HG02981 (cell line): ENCODE measurements at regions not wholly inside any gene's neighbourhood (a gene's known extent, or its start where the extent isn't known, plus 50 kb on each side); places are given as distances from the start of the nearest gene placed in this dataset.
"Not testable (repeated sequence)": the region's sequence is repeated elsewhere in the genome, so short reads cannot be mapped to it uniquely, and the experiment has no call there.

ENCODE experiments used
- ATAC-seq: cut with Tn5 transposase; IDR thresholded peaks from one replicate; pipeline ENCODE4 v1.9.1; 2021; ENCODE audit warnings: mild to moderate bottlenecking, moderate library complexity; ENCODE audit not compliant: unreplicated experiment

- no peak for ATAC-seq
Measured at GRCh38 chr11:80338231-80338630, 897.4 kb upstream of the TENM4 start.

DNA sequence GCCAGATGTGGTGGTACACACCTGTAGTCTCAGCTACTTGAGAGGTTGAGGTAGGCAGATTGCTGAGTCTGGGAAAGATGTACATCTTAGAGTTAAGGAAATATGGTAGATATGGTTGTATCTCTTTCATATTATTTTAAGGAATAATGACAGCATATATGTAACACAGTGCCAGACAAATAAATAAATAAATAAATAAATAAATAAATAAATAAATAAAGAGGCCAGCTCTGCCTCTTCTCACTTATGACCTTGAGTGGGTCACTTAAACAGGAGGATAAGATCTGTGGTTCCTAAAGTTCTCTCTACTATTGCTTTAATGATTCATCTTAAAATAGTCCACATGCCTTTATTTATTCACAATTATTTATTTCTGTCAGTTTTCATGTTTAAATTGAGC lies 890.9 kb upstream of the TENM4 start:
- ATAC-seq = no peak

DNA sequence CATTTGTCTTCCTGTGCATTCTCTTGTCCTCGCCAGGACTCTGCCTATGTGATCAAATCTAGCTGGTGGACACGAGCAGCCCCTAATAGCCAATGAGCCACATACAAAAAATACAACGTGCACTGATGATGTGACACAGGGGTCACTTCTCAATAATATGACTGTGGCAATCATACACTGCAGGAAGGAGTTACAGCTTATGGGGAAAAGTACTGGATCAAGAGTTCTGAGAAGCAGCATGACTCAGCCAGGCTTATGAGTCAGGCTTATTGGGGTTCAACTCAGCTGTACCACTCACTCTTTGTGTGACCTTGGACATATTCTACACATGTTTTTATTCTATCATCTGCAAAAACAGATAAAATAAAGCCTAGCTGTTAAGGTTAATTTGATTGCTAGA lies 889.4 kb upstream of the TENM4 start:
- ATAC-seq = no peak

DNA sequence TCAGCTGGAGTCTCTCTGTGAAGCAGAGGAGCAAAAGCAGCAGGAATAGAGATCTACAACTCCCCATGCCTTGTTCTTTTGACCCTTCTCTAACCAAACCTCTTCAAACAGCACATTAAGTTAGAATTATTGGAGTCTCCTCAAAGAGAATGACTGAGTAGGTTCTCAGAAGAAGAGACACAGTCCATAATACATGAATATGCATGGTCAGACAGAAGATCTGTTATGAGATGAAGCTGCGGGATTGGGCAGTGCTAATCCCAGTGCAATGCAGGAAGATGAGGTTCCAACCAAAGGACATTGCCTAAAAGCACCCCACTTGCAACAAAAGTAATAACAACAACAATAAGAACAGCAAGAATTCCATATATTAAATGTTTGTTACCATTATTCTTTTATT lies 887.9 kb upstream of the TENM4 start:
- ATAC-seq = no peak

DNA sequence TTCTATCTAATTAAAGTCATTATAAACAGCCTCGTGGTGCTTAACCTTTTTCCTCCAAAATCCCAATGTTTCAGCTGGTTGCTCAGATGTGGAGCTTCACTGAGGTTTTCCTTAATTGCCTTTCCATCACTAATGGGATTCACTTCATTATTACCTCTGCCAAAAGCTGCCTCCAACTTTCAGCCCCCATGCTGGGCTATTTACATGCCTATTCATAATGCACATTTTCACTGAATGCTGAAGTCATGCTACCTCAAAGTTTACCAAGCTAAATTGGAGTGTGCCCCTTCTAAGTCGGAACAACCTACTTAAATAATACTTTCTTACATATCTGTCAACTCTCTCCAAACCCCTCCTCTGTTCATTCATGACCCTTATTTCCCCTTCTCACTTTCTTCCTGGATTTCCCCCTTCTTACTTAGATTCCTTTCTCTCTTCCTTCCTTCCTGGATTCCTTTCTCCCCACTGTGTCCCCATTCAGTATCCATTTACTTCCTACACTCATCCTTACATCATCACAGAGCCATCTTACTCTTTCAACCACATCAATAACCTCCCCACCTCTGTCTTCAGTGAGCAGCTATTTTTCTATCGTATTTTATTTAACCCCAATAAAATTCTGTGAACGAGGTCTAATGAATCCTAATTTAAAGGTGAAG lies 887.3 kb upstream of the TENM4 start:
- no peak for ATAC-seq

GRCh38 chr11:80321786-80322185 lies 881.0 kb upstream of the TENM4 start:
- ATAC-seq = no peak

GRCh38 chr11:80320765-80321164 lies 879.9 kb upstream of the TENM4 start:
- no peak for ATAC-seq

DNA sequence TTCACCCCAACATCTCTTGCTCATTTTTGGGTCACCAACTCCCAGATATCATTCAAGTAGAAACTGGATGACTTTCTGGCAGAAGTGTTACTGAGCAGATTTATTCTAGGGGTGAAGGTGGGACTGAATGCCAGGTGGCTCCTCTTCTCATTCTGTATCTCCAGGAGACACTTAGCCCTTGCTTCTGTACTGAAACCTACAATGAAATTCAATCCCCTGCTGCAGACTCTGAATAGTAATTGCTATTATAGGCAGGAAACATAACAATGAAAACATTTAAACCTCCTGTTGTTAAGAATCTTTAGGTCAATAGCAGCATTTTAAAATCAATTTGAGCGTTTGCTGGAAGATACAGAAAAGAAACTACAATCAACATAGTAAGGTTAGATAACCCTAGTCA lies 879.4 kb upstream of the TENM4 start:
- ATAC-seq = no peak

DNA sequence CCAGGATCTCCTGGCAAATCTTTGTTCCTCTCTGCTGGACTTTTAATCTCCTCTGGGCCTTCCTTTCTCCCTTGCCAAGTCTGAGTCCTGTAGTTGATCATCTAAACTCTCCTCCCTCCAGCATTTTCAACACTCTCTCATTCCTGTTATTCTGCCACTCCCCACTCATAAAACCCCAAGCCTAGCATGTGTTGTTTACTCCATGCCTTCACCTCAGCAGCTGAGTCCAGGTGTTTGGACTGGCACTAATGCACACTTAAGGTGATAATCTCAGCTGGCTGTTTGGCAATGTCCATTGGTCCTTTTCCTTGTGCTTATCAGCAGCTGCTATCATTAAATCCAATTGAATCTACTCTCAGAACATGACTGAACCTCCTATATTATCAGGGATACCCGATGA lies 876.8 kb upstream of the TENM4 start:
- ATAC-seq = no peak

DNA sequence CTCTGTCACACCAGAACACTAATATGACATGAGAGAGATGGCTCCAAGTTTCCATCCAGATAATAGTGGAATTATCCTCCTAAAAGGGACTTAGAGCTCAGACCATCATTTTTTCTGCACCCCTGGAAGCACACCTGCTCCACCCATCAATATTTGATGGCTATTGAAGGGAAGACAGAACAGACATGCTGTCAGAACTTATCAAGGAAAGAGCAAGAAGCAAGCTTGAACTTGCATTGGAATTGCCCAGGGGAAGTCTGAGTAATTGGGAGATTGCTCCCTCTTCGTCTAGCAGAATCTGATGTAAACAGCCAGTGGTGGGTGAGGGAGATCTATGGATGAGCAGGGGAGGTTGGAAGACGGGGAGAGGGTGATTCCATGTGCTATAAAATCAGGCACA lies 874.4 kb upstream of the TENM4 start:
- no peak for ATAC-seq

DNA sequence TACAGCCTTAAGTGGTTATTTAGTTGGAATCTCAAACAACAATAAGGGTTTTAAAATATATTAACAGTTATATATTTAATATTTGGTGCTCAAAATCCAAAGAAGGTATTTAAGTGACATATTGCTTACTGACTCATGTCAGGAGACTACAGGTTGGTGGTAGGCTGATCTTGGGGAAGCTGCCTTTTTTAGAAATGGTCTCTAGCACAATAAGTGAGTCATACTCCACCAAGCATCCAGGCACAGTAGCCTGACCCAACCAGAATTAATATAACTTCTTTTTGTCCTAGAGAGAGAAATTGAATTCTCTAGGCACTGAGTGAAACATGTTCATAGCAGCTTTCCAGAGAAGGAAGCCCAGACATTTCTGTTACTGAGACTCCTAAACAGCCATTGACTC lies 868.5 kb upstream of the TENM4 start:
- ATAC-seq = no peak

DNA sequence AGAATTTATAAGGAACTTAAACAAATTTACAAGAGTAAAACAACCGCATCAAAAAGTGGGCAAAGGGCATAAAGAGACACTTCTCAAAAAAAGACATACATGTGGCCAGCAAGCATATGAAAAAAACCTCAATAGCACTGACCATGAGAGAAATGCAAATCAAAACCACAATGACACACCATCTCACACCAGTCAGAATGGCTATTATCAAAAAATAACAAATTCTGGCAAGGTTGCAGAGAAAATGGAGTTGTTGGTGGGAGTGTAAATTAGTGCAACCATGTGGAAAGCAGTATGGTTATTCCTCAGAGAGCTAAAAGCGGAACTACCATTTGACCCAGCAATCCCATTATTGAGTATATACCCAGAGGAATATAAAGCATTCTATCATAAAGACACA lies 866.8 kb upstream of the TENM4 start:
- ATAC-seq = no peak

DNA sequence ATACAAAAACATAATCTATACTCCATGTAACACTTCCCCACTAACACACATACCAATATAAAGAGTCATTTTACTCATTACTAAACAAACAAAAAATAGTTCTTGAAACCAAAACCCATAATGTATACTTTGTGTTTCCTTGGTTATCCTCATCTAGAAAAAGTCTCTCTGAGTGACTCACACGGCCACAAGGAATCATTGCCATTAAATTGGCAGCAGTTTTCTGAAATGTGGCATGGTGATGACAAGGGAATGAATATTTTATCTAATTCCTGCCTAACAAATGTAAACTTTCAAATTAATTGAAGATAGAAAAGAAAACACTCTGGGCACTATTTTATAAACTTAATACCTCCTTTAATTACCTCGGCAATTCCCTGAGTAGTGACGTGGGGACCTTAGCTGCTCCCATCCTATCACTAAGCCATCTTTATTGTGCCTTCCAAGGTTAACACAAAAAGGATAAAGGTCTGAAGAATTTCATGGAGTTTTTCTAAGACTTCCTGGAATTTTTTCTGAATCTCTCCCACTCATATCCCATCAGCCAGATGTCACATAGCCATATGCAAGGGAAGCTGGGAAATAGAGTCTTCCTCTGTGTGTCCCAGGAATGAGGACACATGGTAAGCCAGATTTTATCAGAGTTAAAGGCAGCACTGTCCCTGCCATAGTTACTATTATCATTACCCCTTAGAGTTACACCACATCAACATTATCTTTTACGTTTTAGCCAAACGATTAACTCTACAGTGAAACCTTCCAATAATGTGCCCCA lies 857.2 kb upstream of the TENM4 start:
- ATAC-seq = no peak

DNA sequence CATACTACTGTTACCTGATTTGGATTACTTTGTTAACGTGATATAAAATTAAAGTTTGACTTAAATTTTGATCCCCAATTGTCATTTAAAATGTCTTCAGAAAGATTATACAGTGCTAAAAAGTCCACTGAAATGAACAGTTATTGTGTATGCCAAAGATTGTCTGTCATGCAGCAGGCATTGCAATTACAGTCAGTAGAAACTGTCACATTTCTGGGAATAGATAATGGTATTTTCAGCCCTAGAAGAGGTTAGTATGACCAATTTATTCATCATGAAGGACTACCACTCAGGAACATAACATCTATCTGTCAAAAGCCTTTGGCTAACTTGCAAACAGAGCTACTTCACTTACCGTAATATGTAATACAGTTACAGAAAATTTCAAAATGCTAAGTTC lies 852.5 kb upstream of the TENM4 start:
- ATAC-seq = no peak

DNA sequence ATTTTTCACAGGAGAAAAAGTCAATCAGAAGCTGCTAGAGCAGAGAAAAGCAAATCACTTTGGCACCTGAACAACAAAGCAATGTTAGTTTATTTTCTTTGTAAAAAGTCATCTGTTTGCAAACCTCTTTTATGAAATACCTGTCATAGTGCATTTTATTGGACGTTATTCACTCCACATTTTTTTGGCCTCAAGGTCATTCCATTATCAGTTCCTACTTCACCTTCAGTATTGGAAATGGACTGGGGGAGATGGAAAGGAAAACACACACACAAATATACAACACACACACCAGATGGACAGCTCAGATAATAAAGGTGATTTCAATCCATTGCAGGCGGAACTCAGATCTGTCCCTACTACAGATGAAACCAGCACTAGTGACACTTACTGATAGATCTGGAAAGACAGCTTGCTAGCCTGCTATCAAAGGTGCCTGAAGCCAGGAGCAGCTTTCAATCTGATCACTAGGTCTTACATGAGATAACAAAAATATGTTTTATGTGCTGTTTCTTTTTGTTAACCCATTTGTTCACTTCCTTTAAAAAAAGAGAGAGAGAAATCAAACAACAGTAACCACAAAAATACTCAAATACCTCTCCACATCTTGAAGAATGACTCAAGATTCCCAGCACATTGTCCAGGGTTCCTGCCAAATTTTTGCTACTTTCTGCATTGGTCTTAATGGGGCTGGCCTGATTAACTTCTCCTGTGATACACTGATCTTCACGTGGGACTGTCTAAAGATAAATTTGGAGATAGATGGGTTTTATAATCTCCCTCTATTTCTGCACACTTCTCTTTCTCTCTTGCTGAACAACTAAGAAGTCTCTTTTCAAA lies 844.3 kb upstream of the TENM4 start:
- ATAC-seq = no peak

- ATAC-seq = no peak
Measured at GRCh38 chr11:80282643-80283042, 841.8 kb upstream of the TENM4 start.

DNA sequence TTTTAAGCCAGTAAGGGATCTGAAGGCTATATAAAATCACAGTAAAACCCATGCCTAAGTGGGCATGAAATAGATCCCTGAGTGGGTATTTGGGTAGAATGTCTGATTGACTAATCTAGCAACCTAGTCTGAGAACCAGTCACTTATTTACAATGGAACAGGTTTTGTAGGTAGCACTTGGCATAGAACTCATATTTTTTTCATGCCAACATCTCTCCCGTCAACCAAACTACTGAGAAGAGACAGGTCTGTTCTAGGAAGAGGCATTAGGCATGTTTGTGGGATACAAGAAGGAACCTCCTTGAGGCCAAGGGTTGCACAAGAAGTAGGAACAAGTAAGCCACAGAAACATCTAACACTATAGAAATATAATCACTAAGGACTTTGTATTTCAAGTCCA lies 840.4 kb upstream of the TENM4 start:
- no peak for ATAC-seq

- ATAC-seq = no peak
Measured at GRCh38 chr11:80280737-80281136, 839.9 kb upstream of the TENM4 start.

DNA sequence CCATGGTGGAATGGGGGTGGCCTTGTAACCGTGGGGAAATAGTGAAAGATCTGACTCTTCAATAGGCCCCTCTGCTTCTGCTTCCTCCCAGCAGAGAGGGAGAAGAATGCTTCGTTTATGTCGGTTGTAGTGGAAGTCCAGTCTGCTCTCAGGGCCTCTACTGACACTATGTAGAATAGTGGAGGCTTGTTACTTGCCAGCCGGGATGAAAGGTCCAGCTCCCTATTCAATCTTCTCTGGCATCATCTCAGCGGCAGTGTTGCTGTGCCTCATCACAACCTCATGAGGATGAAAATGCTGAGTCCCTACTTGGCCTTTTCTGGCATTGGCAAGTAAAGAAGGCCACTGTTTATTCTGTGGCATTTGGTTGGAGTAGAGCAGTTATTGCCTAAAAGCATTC lies 820.9 kb upstream of the TENM4 start:
- no peak for ATAC-seq

DNA sequence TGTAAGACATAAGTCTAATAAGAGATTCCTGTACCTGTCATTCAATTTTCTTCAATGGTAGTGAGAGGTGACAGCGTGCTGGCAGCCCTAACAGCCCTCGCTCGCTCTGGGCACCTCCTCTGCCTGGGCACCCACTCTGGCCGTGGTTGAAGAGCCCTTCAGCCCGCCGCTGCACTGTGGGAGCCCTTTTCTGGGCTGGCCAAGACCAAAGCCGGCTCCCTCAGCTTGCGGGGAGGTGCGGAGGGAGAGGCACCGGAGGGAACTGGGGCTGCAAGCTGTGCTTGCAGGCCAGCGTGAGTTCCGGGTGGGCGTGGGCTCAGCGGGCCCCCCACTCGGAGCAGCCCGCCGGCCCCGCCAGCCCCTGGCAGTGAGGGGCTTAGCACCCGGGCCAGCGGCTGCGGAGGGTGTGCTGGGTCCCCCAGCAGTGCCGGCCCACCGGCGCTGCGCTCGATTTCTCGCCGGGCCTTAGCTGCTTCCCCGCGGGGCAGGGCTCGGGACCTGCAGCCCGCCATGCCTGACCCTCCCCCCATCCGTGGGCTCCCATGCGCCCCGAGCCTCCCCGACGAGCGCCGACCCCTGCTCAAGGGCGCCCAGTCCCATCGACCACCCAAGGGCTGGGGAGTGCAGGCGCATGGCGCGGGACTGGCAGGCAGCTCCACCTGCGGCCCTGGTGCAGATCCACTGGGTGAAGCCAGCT lies 816.6 kb upstream of the TENM4 start:
- ATAC-seq = not testable (repeated sequence)

GRCh38 chr11:80255021-80255420 lies 814.2 kb upstream of the TENM4 start:
- no peak for ATAC-seq
